NCI-H526 (cell line): ENCODE measurements at regions not wholly inside any gene's neighbourhood (a gene's known extent, or its start where the extent isn't known, plus 50 kb on each side); places are given as distances from the start of the nearest gene placed in this dataset.
"Not testable (repeated sequence)": the region's sequence is repeated elsewhere in the genome, so short reads cannot be mapped to it uniquely, and the experiment has no call there.

ENCODE experiments used
- DNase-seq, 2 experiments: peaks; one replicate each; lab custom pipeline; 2025; lab: John Stamatoyannopoulos, UW

GRCh38 chr18:41134426-41134825 lies 820.6 kb upstream of the PIK3C3 start:
- no peak for DNase-seq

- no peak for DNase-seq
Measured at GRCh38 chr18:41131050-41131449, 824.0 kb upstream of the PIK3C3 start.

GRCh38 chr18:41128545-41128944 lies 826.5 kb upstream of the PIK3C3 start:
- no peak for DNase-seq

GRCh38 chr18:41128126-41128525 lies 826.9 kb upstream of the PIK3C3 start:
- DNase-seq: no peak

- DNase-seq: no peak
Measured at GRCh38 chr18:41126541-41127235, 828.3 kb upstream of the PIK3C3 start.

- no peak for DNase-seq
Measured at GRCh38 chr18:41121116-41121826, 833.8 kb upstream of the PIK3C3 start.

- no peak for DNase-seq
Measured at GRCh38 chr18:41119031-41119430, 836.0 kb upstream of the PIK3C3 start.

- DNase-seq: no peak
Measured at GRCh38 chr18:41113885-41114482, 841.0 kb upstream of the PIK3C3 start.

GRCh38 chr18:41099451-41099850 lies 855.6 kb upstream of the PIK3C3 start:
- DNase-seq: no peak

- DNase-seq: peak; percentile 10 to 39
Measured at GRCh38 chr18:41096504-41096903, 858.5 kb upstream of the PIK3C3 start.

GRCh38 chr18:41077076-41077475 lies 878.0 kb upstream of the PIK3C3 start:
- no peak for DNase-seq

- DNase-seq: no peak
Measured at GRCh38 chr18:41075212-41075611, 879.8 kb upstream of the PIK3C3 start.

- DNase-seq: no peak
Measured at GRCh38 chr18:41073372-41073954, 881.6 kb upstream of the PIK3C3 start.

GRCh38 chr18:41072946-41073345 lies 882.1 kb upstream of the PIK3C3 start:
- no peak for DNase-seq

- no peak for DNase-seq
Measured at GRCh38 chr18:41071826-41072225, 883.2 kb upstream of the PIK3C3 start.

- DNase-seq: no peak
Measured at GRCh38 chr18:41069167-41069566, 885.9 kb upstream of the PIK3C3 start.

- no peak for DNase-seq
Measured at GRCh38 chr18:41064916-41065315, 890.1 kb upstream of the PIK3C3 start.

- DNase-seq: no peak
Measured at GRCh38 chr18:41060967-41061366, 894.1 kb upstream of the PIK3C3 start.

- no peak for DNase-seq
Measured at GRCh38 chr18:41059126-41059415, 896.0 kb upstream of the PIK3C3 start.

GRCh38 chr18:41058351-41059125 lies 896.5 kb upstream of the PIK3C3 start:
- DNase-seq: no peak

- DNase-seq: no peak
Measured at GRCh38 chr18:41052625-41053024, 902.4 kb upstream of the PIK3C3 start.

- not testable (repeated sequence) for DNase-seq
Measured at GRCh38 chr18:41046250-41046649, 908.8 kb upstream of the PIK3C3 start.
